ENCODE measurements at regions not wholly inside any gene's neighbourhood (a gene's known extent, or its start where the extent isn't known, plus 50 kb on each side); places are given as distances from the start of the nearest gene placed in this dataset.

- TF ChIP-seq CTCF (IDR thresholded peaks at IDR 0.05; ENCODE audit: extremely low read depth, missing control alignments): no peak
- no peak for DNase-seq (ENCODE audit: low spot score)
Observed at GRCh38 chr1:36654586-36654985, 171.9 kb upstream of the CSF3R start.

DNA sequence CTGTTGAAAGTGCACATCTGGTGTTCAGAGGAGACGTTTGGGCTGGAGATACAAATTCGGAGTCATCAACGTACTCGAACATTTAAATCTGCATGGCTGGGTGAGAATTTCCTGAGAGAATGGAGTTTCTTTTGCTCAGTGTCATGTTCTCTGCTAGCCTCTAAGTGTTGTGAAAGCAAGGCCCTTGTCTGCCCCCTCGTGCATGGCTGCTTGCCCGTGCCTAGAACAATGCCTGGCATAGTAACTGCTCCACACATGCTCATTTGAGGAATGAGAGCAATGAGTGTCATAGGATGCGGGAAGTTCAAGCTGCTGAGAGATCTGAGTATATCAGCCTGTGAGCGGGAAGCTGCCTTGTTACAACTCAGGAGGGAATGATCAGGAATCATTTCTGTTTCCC lies 171.1 kb upstream of the CSF3R start:
- no peak for TF ChIP-seq CTCF (IDR thresholded peaks at IDR 0.05; ENCODE audit: extremely low read depth, missing control alignments)
- DNase-seq (ENCODE audit: low spot score): no peak

- DNase-seq (ENCODE audit: low spot score): no peak
- TF ChIP-seq CTCF (IDR thresholded peaks at IDR 0.05; ENCODE audit: extremely low read depth, missing control alignments): no peak
Observed at GRCh38 chr1:36652586-36652985, 169.9 kb upstream of the CSF3R start.

DNA sequence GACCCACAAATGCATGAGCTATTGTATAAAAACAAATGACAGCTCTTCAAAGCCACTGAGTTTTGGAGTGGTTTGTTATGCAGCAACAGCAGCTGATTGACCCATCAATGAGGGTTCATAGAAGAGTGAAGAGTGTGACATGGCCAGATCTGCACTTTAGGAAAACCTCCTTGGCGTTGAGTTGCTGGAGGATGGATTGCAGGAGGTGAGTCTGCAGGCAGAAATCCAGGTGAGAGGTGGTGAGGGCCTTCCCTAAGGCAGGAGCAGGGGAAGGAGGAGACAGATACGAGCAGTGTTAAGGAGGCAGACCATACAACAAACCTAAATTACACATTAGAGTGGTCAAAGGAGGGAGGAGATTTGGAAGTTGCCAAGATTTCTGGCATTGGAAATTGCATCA lies 169.3 kb upstream of the CSF3R start:
- TF ChIP-seq CTCF (IDR thresholded peaks at IDR 0.05; ENCODE audit: extremely low read depth, missing control alignments): no peak
- no peak for DNase-seq (ENCODE audit: low spot score)

- no peak for TF ChIP-seq CTCF (IDR thresholded peaks at IDR 0.05; ENCODE audit: extremely low read depth, missing control alignments)
- no peak for DNase-seq (ENCODE audit: low spot score)
Observed at GRCh38 chr1:36651176-36651910, 168.6 kb upstream of the CSF3R start.

DNA sequence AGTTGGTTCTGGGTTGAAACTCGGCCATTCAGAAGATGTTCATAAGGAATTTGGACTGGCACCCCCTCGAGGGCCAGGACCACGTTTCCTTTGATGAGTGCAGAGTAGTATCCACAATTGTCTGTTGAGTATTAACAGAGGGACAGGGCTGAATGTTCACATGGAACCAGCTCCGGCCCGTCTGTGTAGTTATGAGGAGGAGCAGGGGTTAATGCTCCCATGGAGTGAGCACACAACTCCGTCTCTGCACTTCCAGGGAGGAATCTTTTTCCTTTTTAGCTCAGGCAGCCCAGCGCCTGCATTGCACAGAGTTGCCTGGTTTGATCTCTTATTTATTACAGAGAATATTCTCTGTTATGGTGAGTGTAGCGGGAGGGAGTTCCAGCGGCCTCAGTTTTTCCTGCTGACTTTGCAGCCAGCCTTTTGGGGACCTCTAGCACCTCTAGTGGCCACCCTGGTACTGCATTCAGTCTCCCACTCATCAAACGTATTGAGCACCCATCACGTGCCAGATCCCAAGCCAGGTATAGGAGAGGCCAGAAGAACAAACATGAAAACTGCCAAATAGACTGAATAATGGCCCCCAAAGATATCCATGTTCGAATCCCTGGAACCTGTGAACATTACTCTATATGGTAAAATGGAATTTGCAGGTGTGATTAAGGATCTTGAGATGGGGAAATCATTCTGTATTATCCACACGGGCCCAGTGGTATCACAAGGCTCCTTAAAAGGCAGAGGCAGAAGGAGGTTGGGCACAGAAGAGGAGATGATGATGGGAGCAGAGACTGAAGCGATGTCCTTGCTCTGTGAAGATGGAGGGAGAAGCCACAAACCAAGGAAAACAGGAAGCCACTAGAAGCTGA lies 167.7 kb upstream of the CSF3R start:
- DNase-seq (ENCODE audit: low spot score): peak; percentile 66
- TF ChIP-seq CTCF (IDR thresholded peaks at IDR 0.05; ENCODE audit: extremely low read depth, missing control alignments): peak; percentile 85

DNA sequence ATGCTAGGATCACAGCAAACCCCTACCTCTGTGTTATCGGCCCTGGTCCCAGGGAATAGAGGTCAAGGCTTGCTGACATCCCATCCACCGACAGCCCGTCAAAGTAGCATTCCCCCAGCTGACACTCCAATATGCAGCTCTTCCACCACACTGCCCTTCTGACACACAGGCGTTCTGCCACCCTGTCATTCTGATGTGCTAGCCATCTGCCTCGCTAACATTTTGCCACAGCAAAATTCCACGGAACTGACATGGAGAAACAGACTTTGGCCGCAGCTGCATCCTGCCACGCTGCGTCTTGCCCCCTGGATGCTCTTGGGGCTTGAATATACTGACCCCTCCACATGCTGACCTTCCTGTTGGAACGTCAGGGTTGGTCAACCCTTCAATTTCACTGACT lies 163.2 kb upstream of the CSF3R start:
- no peak for TF ChIP-seq CTCF (IDR thresholded peaks at IDR 0.05; ENCODE audit: extremely low read depth, missing control alignments)
- DNase-seq (ENCODE audit: low spot score): no peak

Measured in GM20000 (cell line).